NCI-H1417 (cell line): ENCODE measurements at regions not wholly inside any gene's neighbourhood (a gene's known extent, or its start where the extent isn't known, plus 50 kb on each side); places are given as distances from the start of the nearest gene placed in this dataset.
A peak's percentile ranks its signal among the peaks of the same experiment; 100 is the strongest.

Experiments
- DNase-seq, 3 experiments: peaks; one replicate each; lab custom pipeline; 2025; lab: John Stamatoyannopoulos, UW

- no peak for DNase-seq
Observed at GRCh38 chr11:101211407-101211975, 81.9 kb upstream of the PGR start.

- DNase-seq = no peak
Observed at GRCh38 chr11:101202614-101203013, 73.0 kb upstream of the PGR start.

- DNase-seq = no peak
Observed at GRCh38 chr11:101199416-101199815, 69.8 kb upstream of the PGR start.

GRCh38 chr11:101195294-101195693 is 65.7 kb upstream of the PGR start:
- DNase-seq = no peak

GRCh38 chr11:101188801-101189200 is 59.2 kb upstream of the PGR start:
- DNase-seq = no peak

GRCh38 chr11:101188173-101188572 is 58.6 kb upstream of the PGR start:
- no peak for DNase-seq

GRCh38 chr11:101187748-101188147 is 58.1 kb upstream of the PGR start:
- peak in 1 of 3 experiments; percentile 36 for DNase-seq

- DNase-seq = no peak
Observed at GRCh38 chr11:101185985-101186384, 56.4 kb upstream of the PGR start.

GRCh38 chr11:101182467-101182866 is 52.9 kb upstream of the PGR start:
- no peak for DNase-seq

GRCh38 chr11:101180481-101180880 is 50.9 kb upstream of the PGR start:
- DNase-seq = no peak
